GM18520 (cell line): ENCODE measurements at regions not wholly inside any gene's neighbourhood (a gene's known extent, or its start where the extent isn't known, plus 50 kb on each side); places are given as distances from the start of the nearest gene placed in this dataset.

Experiments used
- ATAC-seq: cut with Tn5 transposase; IDR thresholded peaks from one replicate; pipeline ENCODE4 v1.9.1; 2021; ENCODE audit not compliant: unreplicated experiment

DNA sequence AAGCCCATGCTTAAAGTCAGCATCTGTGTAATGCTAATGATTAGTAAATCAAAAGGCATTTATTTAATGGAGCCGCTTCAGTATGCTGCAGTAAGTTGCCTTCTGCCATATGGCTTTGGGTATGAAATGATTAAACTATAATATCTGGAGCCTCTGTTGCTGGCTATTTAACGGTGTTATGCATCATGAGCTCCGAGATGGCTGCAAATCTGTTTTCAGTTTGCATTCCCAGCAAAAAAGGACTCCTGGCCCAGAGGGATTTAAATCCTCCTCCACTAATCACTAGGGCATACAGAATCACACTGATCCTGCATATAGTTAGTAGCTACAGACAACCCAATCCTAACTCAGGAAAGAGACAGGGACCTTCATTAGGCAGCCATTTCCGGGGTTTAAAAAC lies 171.5 kb upstream of the EEA1 start:
- ATAC-seq, result no peak

DNA sequence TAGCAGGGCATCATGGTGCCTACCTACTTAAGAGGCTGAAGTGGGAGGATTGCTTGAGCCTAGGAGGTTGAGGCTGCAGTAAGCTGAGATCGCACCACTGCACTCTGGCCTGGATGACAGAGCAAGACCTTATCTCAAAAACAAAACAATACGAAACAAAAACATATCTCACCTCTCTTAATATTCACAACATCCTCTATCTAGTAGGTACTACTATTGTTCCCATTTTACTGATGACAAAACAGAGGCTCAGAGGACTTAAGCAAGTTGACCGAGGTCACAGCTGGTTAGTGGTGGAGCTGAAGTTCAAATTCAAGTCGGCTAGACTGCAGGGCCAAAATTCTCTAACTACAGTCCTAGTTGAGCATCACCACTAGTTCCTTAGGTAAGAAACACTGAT lies 172.3 kb upstream of the EEA1 start:
- no peak for ATAC-seq

DNA sequence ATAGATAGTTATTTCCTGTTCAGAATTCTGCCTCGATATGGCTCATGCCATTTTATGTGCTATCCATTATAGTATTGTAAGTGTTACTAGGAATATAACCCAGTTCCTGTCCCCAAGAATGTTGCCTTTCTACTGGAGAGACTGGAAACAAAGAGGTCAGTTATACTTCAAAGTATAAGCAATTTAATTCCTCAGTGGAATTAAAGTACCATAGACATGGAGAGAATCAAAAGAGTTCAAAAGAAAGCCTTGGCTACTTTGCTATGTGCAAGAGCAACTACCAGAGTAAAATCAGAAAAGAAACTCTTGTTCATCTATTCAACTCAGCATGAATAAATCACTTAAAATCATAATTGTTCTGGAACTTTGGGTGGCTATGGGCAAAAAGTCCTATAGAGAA lies 173.2 kb upstream of the EEA1 start:
- no peak for ATAC-seq

DNA sequence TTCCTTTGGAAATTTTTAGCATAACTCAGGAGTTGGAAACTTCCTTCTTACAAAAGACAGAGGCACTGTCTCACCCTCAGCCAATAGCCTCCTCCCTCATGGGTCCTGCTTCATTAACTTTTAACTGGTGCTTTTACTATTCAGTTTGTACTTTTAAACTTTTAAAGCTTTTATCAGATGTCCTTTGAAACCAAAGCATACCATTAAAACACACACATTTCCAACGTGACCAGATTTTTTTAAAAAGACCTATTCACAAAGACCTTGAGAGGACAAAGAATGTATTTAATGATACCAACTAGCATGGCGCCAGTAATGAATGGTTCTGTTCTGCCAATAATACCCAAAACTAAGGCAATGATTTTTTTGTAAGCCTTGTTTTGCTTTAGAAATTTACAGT lies 173.6 kb upstream of the EEA1 start:
- no peak for ATAC-seq

DNA sequence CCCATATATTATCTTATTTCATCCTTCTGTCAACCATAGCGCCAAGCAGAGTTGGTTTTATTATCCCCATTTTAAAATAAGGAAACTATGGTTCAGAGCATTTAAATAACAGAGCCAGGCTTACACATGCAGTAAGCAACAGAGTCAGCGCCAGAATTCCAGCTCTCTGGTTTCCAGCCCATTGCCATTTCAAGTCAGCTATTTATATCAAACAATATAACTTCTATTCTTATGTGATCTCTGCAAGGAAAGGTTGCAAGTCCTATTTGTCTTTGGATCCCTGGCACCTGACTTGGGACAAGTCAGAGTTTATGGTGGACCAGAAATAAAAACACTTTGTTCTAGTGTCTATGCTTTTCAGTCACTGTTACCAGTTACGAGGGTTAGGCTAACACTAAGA lies 174.1 kb upstream of the EEA1 start:
- ATAC-seq, result no peak

DNA sequence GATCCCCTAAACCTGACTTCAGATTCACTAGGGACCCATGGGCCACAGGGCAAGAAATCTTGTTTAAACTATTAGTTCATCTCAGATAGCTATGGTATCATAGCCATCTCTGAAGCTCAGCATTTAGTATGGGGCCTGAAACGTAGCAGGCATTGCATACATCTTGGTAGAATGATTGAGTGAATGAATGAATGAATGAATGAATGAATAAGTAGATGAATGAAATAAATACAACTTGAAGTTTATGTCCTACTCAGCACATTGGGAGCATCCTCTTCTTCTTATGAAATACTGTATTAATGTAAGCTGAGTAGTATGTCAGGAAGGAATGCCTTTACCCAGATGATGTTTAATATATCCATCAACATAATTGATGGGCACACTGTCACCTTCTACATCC lies 175.4 kb upstream of the EEA1 start:
- ATAC-seq, result no peak

DNA sequence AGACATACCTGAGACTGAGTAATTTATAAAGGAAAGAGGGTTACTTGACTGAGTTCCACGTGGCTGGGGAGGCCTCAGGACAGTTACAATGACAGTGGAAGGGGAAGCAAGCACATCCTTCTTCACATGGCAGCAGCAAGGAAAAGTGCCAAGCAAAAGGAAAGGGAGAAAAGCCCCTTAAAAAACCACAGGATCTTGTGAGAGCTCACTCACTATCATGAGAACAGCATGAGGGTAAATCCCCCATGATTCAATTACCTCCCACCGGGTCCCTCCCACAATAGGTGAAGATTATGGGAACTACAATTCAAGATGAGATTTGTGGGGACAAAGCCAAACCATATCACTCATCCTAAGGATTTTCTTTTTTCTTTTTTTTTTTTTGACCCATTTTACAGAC lies 177.8 kb upstream of the EEA1 start:
- no peak for ATAC-seq

DNA sequence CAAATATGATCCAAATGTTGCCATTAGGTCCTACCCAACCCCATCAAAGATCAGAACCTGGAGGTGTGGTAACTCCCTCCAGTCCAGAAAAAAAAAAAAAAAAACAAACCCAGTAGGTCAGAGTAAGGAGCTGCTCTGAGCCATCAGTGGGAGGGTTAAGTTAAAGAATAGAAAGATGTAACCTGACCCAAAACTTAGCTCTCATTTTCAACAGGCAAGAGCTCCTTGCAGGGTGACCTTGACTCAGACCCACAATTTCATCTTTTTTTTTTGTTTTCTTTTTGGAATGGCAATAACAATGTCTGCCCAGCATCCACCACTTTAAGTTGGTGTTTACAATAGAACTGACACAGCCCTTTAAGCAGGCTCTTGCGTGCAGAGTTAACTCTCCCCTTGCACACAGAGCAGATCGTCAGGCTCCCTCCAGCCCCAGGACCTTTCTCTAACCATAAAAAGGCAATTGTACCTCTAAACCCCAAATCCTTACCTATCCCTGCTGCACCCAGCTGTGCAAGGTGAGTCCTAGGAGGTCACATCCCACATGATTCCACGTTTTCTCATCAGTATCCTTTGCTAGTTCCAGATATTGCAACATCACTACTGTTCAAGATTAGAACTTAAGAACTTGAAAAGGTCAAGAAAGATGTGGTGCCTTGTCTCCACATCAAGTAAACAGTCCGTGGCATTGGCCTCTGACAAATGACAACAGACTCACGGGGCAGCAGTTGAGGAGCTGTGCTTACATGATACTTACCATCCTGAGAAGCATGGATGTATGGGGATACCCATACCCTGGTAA lies 178.6 kb upstream of the EEA1 start:
- ATAC-seq, result no peak

DNA sequence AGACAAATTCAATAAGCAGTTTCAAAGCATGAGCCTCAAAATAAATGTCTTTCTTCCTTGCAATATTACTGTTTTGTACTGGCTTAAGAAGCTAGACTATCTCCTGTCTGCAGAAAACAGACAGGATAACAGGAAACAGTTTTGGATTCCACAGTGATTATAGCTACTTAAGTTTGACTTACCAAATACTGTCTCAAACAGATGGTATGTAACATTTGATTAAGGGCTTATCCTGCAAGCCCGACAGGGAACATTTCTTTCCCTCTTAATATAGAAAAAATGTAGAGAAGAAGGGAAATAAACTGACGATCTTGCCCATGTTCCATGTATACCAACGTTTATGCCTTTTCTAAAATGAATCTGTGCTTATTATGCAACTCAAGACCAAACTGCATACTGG lies 179.9 kb upstream of the EEA1 start:
- ATAC-seq, result no peak

DNA sequence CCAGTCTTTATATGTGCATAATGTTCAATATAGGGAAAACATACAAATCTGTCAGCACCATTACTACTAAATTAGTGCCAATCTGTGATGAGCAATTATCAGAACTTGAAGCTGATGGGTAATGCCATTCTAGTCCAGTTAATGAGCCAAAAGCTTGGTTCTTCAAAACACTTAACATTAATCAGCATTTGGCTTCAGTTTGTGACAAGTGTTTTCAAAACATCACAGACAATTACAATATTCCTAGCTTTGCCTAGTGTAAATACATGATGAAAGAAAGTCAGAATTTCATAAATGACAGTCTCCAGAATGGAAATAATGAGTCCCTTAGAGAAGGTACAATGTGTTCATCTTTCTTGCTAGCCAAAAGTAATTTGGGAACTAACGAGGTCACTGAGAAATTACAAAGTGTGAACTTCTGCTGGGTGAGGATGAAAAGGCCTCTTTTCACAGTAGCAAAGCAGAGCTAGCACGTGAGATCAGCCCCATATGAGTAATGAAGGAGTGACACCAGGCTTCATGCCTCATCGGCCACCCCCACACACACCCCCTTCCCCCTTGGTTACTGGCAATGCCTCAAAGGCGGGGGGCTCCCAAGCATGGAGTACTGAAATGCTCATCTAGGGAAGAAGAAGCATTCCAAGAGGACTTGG lies 180.6 kb upstream of the EEA1 start:
- peak; percentile 57 for ATAC-seq

DNA sequence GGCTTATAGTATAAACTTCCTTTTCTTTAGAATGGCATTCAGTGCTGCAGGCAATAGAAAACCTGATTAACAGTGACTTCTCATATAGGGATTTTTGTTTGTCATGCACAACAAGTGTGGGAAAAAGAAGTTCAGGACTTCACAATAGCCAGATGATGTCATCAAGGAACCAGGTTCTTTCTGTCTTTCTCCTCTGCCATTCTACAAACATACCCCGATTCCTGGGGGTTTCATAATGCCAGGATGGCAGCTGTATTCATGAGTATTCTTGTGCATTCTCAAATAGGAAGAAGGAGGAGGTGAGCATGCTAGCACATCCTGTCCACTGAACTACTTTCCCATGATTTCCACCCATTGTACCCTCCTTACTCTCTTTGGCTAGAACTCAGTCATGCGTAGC lies 182.7 kb upstream of the EEA1 start:
- ATAC-seq, result no peak

DNA sequence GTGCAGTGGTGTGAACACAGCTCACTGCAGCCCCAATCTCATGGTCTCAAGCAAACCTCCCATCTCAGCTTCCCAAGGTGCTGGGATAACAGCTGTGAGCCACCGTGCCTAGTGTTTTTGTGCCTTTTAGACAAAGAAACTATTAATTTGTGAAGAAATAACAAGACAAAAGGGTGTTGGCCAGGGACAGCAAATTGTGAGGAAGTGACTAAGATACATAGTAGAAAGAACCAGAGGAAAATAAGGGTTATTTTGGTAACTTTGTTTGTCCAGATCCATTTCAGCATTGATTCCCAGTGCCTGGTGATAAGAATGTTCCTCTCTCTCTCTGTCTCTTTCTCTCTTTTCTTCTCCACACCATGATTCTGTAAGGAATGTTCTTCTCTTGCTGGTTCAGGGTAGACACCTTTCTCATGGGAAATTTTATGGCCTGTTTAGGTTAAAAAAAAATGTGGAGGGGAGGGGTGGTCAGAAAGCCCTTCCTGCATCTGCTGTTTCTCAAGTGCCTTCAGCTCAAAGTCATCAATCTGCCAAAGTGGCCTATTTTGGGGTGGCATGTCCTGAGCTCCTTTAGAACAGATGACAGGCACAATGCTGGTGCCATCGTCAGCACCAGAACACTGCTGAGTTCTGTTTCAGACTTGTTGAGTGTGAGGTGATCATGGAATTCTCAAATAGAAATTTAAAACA lies 184.4 kb upstream of the EEA1 start:
- no peak for ATAC-seq

DNA sequence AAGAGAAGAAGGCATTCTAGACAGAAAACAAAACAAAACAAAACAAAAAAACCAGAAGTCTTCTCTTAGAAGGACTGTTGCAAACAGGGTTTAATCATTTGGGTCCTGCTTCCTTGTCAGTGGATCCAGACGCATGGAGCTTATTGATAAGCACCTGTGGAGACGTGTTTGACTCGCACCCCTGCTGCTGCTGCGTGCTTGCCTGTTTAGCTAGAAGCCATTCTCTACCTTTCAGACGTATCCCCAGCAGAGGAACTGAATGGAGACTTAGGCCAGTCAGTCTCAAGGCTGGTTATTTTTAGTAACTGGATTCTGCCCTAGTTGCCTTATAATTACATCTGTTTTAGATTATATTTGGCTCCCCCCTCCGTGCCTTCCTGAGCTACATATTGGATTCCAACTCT lies 186.1 kb upstream of the EEA1 start:
- no peak for ATAC-seq

DNA sequence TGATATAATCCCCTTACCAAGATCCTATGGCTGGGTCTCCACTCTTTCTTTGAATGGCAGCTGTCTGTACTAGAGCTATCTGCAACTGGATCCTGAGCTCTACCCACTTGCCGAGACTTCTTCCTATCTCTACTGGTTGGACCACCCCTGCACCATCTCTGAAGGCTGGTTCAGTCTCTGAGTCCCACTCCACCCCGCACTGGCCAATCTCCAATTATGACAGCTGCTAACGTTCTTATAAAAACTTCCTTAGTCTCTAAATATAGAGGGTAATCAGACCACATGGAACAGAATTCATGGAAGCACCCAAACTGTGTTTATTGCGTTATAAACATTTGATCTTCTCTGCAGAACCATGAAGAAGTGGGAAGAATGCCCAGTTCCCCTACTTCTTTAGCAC lies 186.6 kb upstream of the EEA1 start:
- ATAC-seq, result no peak

DNA sequence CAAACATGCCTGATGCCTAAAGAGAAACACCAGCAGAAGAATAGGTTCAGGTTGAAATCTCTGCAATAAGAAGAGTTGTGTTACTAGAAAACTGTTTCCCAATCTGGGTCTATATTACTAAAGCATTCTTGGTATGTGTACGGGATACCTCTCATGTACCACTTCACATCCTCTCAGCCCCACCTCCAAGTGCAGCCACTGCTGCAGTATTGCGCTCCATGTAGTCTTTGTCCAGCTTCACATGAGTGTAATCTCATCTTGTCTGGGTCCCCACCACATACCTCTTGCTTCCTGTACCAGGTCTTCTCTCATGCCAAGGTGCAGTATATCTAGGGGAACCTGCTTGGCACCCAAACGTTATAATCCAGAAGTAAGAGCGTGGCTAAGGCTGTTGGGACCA lies 187.5 kb upstream of the EEA1 start:
- ATAC-seq, result no peak

DNA sequence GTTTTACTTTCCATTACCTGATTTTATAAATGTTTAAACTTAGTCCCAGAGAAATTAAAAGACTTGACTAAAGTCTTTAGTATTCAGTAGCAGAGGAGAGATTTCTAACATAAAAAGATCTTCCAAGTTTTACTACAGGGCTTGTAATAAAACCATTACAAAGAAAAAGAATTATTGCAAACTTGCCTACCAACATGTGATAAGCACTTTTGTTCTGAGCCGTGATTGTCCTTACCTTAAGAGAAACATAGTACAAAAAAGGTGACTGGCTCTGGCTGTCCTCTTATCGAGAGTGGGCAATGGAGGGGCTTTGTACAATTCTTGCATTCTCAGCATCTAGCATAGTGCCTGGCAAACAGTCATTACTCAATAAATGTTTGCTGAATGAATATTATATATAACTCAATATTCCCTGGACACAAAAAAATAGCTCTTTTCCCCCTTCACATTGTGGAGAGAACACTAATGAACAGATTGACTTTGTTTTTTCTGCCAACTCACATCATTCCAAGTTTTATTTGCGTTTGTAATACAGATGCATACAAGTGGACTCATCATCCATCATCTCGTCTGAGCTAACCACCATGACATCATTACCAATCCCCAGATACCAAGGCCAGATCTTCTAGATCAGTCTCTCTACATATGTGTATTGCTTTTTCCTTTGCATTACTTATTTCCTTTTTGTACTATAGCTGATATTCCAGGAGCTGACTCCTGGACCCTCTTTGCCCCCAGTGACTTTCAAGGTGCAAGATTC lies 192.8 kb upstream of the EEA1 start:
- ATAC-seq, result no peak

DNA sequence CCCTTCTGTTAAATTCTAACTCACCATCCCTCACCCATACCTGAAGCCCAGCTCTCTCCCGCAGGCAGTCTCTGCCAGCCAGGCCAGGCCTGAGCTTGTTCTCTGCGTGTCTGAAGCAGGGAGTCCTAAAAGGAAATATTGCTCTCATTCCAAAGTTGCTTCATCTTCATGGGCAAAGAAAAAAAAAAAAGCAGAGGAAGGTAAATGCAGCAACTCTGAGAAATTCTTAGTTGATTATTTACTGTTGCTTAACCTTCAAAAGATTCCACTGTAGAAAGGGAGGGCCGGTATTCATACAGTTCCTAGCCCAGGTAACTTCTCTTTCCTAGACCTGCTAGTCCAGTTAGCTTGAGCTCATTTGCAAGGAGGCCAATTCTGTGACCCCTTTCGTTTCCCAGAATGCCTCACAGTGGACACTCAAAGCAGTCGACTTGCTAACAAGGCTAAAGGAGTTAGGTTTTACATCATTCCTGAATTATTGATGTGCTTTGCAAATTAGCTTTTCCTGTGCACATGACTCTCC lies 193.5 kb upstream of the EEA1 start:
- no peak for ATAC-seq

DNA sequence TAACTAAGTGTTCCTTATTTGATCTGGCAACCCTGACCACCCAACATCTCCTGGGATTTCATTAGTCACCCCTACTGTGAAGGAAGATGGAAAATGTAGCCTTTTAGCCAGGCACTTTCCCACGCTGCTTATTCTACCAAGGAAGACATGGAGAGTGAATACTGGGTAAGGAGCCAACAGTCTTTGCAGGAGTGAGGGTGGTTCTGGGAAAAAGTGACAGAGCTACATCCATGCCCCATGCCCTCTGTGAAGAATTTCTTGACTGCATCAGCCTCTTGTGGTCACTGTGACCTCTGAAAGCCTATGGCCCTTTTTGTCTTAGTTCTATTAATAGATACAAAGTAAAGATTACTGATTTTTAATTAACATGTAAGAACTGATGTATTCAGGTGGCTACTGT lies 196.0 kb upstream of the EEA1 start:
- no peak for ATAC-seq

DNA sequence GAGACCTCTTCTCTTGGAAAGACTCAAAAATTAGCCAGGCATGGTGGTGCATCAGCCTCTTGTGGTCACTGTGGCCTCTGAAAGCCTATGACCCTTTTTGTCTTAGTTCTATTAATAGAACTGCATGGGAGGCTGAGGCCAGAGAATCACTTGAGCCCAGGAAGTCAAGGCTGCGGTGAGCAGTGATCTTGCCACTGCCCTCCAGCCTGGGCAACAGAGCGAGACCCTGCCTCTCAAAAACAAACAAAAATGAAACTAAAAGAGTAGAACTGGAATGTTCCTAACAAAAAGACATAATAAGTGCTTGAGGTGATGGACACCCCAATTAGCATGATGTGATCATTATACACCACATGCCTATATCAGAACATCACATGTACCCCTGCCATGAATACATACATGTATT lies 197.0 kb upstream of the EEA1 start:
- no peak for ATAC-seq

DNA sequence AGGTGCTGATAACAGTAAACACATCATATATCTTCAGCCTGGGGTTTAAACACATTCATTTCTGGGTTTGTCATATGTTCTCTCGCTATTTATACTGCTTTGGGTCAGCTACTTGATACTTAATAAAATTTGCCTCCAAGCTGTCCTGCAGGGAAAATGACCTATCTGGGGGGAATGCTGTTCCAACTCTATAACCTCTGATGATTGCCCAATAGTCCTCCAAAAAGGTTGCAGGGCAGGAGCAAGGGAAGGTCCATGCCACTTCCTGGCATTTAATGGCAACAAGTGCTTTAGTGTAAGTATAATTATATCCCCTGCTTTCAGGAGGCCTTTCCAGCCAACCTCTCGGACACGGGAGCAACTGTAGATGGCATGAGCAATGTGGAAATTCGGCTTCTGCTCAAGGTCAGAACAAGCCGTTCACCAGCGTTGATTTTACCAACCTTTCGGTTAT lies 198.0 kb upstream of the EEA1 start:
- no peak for ATAC-seq
